ENCODE measurements at regions not wholly inside any gene's neighbourhood (a gene's known extent, or its start where the extent isn't known, plus 50 kb on each side); places are given as distances from the start of the nearest gene placed in this dataset.
"Not testable (repeated sequence)": the region's sequence is repeated elsewhere in the genome, so short reads cannot be mapped to it uniquely, and the experiment has no call there.

- DNase-seq (ENCODE audit: low spot score), result no peak
These were observed 663.2 kb upstream of the HTR2C start for GRCh38 chrX:113920661-113921060.

- no peak for DNase-seq (ENCODE audit: low spot score)
These were observed 664.5 kb upstream of the HTR2C start for GRCh38 chrX:113919387-113919786.

- no peak for DNase-seq (ENCODE audit: low spot score)
These were observed 677.7 kb upstream of the HTR2C start for GRCh38 chrX:113906168-113906567.

GRCh38 chrX:113892891-113893290, 691.0 kb upstream of the HTR2C start:
- DNase-seq (ENCODE audit: low spot score), result no peak

GRCh38 chrX:113892401-113892800, 691.5 kb upstream of the HTR2C start:
- DNase-seq (ENCODE audit: low spot score), result no peak

GRCh38 chrX:113873056-113873455, 710.8 kb upstream of the HTR2C start:
- no peak for DNase-seq (ENCODE audit: low spot score)

GRCh38 chrX:113868711-113869110, 715.2 kb upstream of the HTR2C start:
- no peak for DNase-seq (ENCODE audit: low spot score)

GRCh38 chrX:113868177-113868576, 715.7 kb upstream of the HTR2C start:
- DNase-seq (ENCODE audit: low spot score), result no peak

GRCh38 chrX:113849408-113849807, 734.5 kb upstream of the HTR2C start:
- DNase-seq (ENCODE audit: low spot score), result no peak

- no peak for DNase-seq (ENCODE audit: low spot score)
These were observed 750.5 kb upstream of the HTR2C start for GRCh38 chrX:113833096-113834055.

GRCh38 chrX:113828470-113828869, 755.4 kb upstream of the HTR2C start:
- no peak for DNase-seq (ENCODE audit: low spot score)

- DNase-seq (ENCODE audit: low spot score), result no peak
These were observed 765.5 kb upstream of the HTR2C start for GRCh38 chrX:113818346-113818745.

GRCh38 chrX:113804819-113805218, 779.1 kb upstream of the HTR2C start:
- no peak for DNase-seq (ENCODE audit: low spot score)

- no peak for DNase-seq (ENCODE audit: low spot score)
These were observed 779.6 kb upstream of the HTR2C start for GRCh38 chrX:113804291-113804690.

- DNase-seq (ENCODE audit: low spot score), result no peak
These were observed 781.0 kb upstream of the HTR2C start for GRCh38 chrX:113802837-113803236.

- no peak for DNase-seq (ENCODE audit: low spot score)
These were observed 782.9 kb upstream of the HTR2C start for GRCh38 chrX:113800955-113801354.

- no peak for DNase-seq (ENCODE audit: low spot score)
These were observed 790.3 kb upstream of the HTR2C start for GRCh38 chrX:113793563-113793962.

- DNase-seq (ENCODE audit: low spot score), result no peak
These were observed 792.9 kb upstream of the HTR2C start for GRCh38 chrX:113790987-113791386.

- DNase-seq (ENCODE audit: low spot score), result not testable (repeated sequence)
These were observed 799.1 kb upstream of the HTR2C start for GRCh38 chrX:113784754-113785153.

GRCh38 chrX:113770806-113771205, 813.1 kb upstream of the HTR2C start:
- peak; percentile 0 for DNase-seq (ENCODE audit: low spot score)

- no peak for DNase-seq (ENCODE audit: low spot score)
These were observed 813.8 kb upstream of the HTR2C start for GRCh38 chrX:113770071-113770470.

- no peak for DNase-seq (ENCODE audit: low spot score)
These were observed 824.5 kb upstream of the HTR2C start for GRCh38 chrX:113759422-113759821.

GRCh38 chrX:113747274-113747973, 836.5 kb upstream of the HTR2C start:
- DNase-seq (ENCODE audit: low spot score), result no peak

Data from HuH-7.5 (cell line).